ENCODE measurements at regions not wholly inside any gene's neighbourhood (a gene's known extent, or its start where the extent isn't known, plus 50 kb on each side); places are given as distances from the start of the nearest gene placed in this dataset.
A peak's percentile ranks its signal among the peaks of the same experiment; 100 is the strongest.

DNA sequence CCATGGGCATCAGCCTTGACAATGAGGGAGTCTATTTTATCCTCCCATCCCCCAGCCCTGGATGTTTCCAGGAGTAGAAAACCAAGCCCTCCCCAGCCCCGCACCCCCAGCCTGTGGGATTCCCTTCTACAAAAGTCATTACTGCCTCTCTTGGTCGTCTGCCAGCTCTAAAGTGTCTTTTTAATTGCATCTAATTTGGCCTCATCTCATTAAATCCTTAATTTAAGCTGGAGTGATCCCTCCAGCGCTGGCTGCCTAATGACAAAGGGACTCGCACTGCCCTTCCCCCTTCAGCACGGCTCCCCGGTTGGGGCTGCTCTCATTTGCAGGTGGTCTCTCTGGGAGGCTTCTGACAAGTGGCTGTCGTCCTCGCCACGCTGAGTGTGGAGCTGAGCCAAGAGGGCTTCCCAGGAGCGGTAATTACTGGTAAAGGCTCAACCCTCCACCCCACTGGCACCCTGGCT, 107.9 kb upstream of the ALDH1B1 start:
- no peak for DNase-seq

DNA sequence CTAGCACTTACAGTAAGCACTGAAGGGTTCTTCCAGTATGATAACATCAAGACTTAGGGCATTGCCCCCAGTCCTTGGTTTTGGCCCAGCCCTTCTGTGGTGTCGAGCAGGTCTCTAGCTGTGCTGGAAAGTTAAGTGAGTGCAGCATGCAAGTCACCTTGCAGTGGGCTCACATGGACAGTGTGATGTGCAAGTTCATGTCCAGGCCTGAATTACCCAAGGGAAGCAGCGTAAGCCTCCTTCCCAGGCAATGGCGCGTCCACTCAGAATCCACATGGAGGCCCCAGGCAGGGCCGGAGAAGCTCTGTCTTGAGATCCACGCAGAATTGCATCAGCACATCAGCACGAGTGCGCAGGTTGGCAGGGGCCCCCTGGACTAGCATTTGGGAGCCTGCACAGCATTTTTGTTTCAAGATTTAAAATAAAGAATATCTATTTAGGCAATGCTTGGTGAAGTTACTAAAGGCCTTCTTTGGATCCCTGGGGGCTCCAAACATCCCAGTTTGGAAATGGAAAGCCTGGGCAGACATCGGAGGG, 108.4 kb upstream of the ALDH1B1 start:
- no peak for DNase-seq

DNA sequence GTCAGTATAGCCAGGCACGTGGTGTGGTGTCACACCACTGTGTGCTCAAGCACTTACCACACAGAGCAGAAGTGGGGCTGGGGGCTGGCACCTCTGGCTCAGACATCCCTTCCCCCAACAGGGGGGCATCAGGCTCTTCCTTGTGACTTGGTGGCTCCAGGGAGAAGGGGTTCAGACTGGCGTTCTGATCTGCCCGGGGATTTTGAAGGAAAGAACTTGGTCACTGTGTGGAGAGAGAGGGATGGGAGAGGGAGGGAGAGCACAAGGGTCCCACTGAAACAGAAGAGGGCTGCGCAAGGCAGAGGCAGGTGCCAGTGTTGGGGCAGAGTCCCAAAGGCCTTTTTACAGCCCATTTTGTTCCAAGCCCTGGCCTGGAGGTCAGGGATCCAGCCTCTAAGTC, 109.7 kb upstream of the ALDH1B1 start:
- DNase-seq, result no peak

DNA sequence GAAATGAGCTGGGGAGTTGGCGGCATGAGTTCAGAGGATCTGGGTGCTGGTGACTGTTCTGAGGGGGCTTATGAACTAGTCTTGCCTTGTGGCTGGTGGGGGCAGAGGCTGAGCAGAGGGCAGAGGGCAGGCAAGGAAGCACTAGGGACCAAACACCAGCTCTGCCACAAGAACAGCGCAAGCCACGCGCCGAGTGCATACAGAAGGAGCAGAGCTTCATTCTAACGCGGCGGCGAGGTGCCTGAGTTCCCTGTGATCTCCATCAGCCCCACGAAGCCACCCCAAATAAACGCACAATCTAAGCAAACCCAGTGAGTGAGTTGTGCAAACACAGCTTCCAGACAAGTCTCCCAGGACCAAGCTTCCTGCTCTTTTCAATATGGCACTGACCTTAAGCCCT, 110.6 kb upstream of the ALDH1B1 start:
- DNase-seq, result no peak

DNA sequence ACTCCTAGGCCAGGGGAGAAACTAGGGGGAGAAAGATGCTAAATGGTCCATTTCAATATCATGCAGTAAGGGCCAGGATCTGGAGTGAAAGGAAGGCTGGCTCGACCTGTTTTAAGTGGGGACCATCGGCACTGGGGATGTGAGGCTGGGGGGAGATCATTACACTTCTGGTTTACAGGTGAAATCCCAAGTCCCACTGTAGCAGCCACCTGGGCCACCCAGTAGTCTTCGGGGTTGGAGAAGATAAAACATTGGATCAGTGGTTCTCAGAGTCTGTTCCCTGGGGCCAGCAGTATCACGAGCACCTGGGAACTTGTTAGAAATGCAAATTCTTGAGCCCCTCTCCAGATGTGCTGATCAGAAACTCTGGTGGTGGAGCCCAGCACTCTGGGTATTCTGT, 111.3 kb upstream of the ALDH1B1 start:
- DNase-seq, result no peak

DNA sequence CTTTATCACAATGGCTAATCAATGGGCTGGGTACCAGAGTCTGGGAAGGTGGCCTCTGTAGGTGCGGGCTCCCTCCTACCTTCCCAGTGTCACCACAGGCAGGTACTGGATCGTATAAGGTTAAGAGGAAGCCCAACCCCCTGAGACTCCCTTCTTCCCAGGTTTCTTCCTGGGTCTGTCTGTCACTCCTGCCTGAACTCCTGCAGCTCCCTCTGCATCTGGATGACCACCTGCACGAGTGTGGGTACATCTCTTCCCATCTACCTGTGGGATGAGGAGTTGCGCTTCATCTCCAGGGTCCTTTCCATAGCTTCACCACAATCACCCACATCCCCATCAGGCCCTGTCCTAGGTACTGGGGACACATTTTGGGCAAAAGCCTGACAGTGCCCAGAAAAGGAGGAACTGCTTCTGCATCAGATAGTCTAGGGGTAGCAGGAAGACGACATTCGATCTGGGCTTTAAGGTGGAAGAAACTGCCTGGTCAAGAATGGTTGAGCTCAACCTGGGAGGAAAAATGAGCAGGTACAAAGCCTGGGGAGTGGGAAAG, 112.2 kb upstream of the ALDH1B1 start:
- no peak for DNase-seq

DNA sequence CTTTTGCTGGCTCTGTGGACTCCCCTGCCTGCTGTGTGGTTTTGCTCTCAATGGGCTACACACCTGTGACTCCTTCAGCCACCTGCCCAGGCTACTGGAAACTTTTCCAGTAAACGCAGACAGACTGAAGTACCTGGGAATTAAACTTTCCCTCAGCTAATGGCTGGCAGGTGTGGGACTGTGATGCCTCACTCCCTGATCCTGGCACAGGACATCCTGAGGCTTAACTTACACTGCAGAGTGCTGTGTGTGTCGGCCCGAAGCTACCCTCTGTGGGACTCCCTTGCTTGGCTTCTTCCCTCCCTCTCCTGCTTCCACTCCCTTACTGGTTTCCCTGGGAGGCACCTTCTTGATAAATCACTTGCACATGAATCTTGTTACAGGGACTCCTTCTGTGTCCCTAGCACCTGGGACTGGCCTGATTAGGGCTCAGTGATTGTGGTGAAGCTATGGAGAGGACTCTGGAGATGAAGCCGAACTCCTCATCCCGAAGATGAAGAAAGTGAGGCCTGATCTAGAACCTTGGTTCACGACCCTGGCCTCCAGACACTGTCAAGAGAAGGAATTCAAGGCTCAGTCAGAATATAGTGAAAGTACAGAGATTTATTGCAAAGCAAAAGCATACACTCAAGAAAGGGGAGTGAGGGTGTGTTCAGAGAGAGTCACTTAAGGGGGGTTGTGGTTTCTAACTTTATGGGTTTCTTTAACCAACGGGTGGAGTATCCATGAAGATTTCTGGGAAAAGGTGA, 113.4 kb upstream of the ALDH1B1 start:
- DNase-seq, result no peak

DNA sequence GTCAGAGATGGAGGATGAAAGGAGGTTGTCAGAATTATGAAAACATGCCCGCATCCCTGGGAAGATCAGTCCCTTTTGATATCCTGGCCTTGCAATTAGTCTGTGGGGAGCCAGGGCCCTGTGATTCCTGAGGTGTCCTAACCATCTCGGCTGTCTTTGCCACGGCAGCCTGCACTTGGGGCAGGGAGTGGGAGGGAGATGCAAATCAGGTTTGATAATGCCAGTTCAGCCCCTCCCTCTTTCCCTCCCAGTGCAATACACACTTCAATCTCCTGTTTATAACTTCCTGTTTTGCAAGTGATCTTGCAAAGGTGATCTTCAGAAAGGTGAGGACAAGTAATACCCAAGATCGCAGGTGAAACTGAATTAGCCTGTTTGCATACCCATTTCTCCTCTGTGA, 114.0 kb upstream of the ALDH1B1 start:
- peak; percentile 50 to 80 for DNase-seq

DNA sequence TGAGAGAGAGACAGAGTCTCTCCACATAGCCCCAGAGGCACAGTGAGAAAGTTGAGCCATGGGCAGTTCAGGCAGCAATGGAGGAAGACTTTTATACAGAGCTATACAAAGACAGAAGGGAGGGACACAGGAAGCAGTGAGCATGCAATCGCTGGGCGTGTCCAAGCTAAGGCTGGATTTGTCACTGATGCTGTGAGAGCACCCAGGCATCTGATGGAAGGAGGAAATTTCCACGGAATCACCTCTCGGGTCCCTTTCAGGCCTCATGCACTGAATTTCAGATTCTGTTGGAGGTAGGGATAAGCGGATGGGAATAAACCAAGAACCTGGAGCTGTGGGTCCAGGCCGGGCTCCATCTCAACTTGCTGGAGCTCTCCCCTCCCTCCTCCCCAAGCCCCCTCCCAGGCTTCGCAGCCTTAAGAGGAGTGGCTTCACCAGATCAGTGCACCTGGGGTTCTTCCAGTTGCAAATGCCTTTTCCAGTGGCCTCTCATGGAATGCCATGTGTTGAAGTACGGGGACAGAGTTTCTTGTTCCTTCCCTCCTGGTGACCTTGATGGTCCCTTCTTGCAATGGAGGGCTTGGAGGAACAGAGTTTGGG, 114.8 kb upstream of the ALDH1B1 start:
- peak in 1 of 2 experiments; percentile 35 for DNase-seq

DNA sequence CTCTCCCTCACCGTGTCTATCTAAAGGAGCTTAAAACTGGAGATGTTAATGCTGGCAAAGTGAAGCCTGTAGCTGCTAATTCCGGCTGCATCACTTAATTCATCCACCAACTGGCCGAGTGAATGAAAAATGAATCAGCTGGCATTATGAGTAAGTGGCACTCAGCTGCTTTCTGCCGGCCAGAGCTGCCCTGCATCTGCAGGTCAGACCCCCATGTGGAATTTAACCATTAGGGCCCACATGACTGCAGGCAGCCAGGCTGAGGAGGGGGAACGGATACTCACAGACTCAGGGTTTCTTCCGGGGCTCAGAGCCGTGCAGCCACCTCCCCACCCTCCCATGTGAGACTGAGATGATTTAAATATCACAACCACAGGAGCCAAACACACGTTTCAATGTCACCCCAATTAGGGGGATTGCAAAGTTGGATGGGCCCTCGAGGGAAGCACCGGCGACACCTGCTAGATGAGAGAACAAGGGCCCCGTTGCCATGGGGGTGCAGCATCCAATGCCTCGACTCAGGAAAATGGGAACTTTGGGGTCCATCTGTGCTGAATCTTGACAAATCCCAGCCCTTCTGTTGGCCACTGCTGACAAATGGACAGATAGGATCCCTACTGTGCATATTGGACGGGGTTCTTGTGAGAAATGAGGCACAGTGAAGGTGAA, 115.6 kb upstream of the ALDH1B1 start:
- DNase-seq, result no peak

DNA sequence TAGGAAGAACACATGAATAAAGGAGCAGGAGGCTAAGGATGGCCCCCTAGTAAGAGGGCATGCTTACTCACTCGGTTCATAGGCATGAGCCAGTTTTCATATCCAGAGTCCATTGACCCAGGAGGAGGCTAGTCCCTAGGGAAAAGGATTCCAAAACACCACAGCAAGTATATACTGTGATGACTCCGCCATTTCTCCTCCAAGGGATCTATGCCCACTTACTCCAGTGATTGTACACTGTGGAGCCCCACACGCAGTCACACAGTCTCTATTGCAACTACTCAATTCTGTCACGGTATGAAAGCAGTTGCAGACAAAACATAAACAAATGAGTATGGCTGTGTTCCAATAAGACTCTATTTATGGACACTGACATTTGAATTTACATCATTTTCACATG, 117.7 kb upstream of the ALDH1B1 start:
- DNase-seq, result peak in 1 of 2 experiments; percentile 46

DNA sequence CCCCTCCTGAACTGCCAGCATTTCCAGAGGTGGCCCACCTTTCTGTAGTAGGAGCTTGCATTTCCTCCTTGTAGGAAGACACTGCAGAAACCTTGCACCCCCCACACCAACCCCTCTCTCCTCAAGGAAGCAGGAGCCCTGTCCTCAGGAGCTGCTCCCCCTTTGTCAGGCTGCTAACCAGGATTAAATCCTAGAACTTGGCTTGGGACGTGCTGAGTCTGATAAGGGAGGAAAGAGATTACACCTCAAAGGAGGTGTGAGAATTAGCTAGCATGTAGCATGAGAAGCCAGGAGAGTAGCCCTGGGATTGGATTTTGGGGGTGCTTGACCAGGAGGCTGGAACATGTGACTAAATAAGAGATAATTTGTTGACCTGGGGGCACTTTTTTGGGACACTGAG, 119.8 kb upstream of the ALDH1B1 start:
- no peak for DNase-seq

DNA sequence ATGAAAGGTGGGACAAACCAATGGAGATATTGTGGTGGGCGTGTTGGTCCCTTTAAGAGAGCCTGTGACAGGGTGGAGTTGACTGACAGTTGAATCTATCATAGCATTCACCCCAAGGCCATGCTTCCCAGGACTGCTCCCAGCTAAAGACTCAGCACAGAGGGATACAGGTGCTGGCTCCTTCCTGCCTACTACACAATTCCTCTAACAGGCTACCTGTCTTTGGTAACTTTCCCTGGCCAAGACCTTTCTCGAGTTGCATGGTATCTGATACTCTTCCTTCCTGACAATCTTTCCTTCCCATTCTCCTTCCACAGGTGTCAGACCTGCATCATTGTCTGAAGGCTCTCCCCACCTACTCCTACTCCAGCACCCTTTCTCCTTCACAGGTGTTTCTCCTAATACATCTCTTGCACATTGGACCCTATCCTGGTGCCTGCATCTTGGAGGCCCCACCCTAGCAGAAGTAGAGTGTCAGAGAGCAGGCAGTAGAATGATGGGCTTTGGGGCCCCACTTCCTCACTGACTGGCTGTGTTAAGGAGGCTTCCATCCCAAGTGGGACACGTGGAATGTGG, 120.7 kb upstream of the ALDH1B1 start:
- no peak for DNase-seq

DNA sequence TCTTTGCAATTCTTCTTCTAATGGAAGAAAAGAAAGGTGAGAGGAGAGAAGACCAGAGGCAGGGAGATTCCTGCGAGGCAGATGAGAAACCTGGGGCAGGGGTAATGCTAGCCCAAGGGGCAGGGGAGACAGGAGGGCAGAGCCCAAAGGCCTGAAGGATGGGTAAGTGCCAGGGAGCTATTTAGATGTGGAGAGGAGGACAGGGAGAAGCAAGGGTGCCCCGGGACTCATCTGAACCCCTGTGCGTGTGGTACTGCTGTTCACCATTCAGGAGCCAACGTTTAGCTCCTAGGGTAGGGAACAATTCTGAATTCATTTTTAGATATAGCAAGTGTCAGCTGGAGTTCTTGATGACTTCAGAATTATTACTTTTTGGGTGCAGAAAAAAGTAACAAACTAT, 122.7 kb upstream of the ALDH1B1 start:
- no peak for DNase-seq

DNA sequence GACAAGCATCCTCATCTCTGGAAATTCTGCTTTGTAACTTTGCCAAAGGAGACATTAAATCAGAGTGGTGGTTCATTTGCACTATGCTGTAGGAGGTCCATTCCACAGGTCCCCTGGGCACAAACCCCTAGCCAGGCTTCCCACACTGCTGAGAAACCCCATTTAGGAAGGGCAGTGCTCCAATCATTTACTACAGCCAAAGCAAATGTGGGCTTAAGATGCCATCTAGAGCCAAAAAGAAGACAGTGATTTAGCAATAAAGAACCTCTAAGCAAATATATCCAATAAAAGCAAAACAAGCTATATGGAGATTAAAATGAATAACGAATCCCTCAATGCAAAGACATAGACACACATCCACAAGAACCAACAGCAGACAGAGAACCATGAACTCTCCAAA, 129.0 kb upstream of the ALDH1B1 start:
- peak in 1 of 2 experiments; percentile 39 for DNase-seq

DNA sequence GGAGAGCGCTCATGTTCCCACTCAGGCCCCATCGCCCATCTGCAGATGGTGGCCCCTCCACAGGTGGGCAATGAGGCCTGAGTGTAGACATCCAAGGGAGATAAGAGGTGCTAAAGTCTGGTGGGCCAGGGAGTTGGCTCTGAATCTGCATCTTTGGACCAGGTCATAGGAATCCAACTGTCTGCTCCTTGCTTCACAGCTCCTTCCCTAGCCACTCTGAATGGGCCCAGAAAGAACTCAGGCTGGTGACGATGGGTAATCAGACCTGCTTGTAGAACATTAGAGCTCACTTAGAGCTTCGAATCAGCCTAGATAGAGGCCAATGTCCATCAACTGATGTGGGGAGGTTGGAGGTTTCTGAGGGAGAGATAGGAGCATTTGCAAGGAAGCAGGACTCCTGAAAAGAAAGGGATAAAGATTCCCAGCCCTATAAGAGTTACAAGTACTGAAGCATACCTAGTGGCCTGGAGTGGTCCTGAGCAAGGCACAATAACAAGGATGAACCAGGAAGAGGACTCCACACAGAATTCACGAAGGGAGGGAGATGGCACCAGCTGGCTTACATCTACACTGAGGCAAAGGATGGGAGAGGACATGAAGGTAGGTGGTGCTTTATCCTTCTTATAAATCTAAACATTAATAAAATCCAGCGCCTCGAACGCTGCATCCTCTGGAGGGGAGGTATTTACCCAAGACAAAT, 132.8 kb upstream of the ALDH1B1 start:
- no peak for DNase-seq

DNA sequence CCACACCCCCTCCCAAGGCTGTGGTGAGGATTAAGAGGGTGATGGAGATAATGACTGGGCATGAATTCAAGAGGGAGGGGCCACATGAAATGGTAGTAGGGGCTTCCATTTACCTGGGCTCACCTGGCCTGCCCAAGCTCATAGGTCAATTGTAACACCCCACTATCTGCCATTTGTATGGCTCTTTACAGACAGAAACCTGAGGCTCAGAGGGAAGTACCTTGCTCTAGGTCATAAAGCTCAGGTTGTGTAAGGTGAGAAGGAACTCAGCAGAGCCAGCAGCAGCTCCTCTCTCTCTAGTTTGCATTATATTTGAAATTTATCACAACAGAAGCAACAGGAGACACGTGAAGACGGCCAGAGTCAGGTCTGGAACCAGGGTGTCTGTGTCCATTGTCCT, 133.4 kb upstream of the ALDH1B1 start:
- DNase-seq, result peak in 1 of 2 experiments; percentile 22

DNA sequence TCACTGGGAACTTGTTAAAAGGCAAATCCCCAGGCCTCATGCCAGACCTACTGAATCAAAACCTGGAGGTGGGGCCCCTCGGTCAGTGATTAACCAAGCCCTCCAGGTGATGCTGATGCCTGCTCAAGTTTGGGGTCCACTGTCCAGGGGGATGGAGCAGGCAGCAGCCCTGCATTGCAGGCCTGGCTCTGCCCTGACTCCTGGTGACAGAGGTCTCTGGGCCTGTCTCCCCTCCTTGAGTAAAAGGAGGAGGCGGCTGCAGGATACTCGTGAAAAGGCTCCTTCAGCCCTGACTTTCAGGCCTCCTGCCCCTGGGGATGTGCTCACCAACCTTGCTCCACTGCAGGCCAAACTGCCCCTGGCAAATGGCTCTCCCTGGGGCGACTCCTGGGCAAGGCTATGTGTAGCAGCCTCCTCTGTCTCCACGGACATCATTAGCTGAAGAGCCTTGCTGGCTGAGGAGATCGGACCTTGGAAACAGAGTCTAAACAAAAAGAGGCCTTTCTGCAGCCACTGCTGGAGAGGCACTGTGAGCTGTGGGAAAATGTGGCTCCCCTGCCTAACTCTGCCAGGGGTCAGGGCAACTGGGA, 134.8 kb upstream of the ALDH1B1 start:
- no peak for DNase-seq

DNA sequence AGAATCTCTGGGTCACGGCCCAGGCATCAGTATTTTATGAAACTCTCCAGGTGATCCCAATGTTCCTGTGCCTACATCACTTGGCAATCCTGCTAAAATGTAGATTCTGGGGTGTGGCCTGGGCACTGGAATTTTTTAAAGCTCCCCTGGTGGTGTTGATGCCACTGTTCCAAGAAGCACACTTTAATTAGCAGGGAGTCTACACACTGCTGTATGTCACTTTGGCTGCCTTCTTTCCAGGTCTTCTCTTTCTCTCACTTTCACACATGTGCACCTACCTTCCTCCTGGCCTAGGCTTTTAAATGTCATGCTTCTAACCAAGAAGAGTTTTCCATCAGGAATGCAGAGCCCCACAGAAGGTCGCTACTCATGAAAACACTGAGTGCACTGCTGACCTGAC, 136.0 kb upstream of the ALDH1B1 start:
- no peak for DNase-seq

DNA sequence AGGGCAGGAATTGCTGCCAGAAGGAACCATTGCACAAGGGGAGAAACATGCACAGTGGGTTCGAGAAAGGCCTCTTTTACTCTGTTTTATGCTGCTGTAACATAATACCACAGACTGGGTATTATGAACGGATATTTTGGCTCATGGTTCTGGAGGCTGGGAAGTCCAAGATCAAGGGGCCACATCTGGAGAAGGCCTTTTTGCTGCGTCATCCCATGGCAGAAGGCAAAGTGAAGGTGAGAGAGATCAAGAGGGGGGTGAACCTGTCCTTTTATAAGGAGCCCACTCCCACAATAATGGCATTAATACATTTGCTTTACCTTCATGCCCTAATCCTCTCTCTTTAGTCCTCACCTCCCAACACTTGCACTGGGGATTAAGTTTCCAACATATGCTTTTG, 136.9 kb upstream of the ALDH1B1 start:
- DNase-seq, result no peak

DNA sequence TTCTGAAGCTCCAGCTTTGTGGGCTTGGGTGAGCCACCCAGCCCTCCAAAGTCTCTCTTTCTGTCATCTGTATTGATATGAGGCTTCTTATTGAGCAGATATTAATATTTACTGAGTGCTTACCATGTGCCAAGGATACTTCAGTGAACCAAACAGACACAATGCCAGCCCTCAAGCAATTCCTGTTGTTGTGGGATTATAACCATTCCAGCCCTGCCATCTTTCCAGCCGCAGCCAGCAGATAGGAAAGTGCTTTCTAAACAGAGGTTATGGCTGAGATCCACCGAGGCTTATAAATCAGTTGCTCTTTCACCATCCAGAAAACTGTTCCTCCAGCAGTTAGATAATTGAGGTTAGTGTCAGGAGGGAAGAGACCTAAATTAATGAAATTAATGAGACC, 137.7 kb upstream of the ALDH1B1 start:
- DNase-seq, result no peak

DNA sequence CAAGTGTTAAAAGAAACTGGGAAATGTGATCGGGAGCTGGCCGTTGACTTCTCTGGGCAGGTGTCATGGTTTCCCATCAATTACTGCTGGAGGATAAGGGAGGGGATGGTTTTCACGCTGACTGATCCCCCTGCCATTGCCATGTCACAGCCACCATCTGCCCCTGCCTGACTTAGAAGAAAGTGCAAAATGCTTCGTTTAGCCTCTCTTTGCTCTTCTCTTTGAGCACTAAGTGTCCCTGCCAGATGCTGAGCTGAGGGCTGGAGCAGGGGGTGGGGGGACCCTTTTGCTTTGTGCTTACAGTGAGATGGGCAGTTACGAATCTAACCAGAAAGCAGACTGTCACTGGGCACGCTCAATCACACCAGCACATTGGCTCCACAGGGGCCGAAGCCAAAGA, 138.4 kb upstream of the ALDH1B1 start:
- no peak for DNase-seq
